Parathyroid adenoma (tissue), 2 donors: ENCODE measurements at regions not wholly inside any gene's neighbourhood (a gene's known extent, or its start where the extent isn't known, plus 50 kb on each side); places are given as distances from the start of the nearest gene placed in this dataset.
"Not testable (repeated sequence)": the region's sequence is repeated elsewhere in the genome, so short reads cannot be mapped to it uniquely, and the experiment has no call there.

Source experiments
- H2AFZ ChIP-seq: fragments of 300-600 bp; sonication (generic); one replicate; pipeline ENCODE4 v1.7.0; 2017; ENCODE audit warnings: antibody characterized with exemption, mild to moderate bottlenecking
- H3K27ac ChIP-seq: fragments of 300-600 bp; sonication (generic); one replicate; pipeline ENCODE4 v1.7.0; 2017
- H3K27me3 ChIP-seq: fragments of 300-600 bp; sonication (generic); one replicate; pipeline ENCODE4 v1.7.0; 2017; ENCODE audit warnings: low read length; ENCODE audit not compliant: control insufficient read depth, insufficient read depth
- H3K36me3 ChIP-seq: fragments of 300-600 bp; sonication (generic); one replicate; pipeline ENCODE4 v1.7.0; 2017; ENCODE audit warnings: low read length; ENCODE audit not compliant: control insufficient read depth, insufficient read depth
- H3K4me1 ChIP-seq: fragments of 300-600 bp; sonication (generic); one replicate; pipeline ENCODE4 v1.7.0; 2017; ENCODE audit warnings: control low read depth
- H3K4me2 ChIP-seq: fragments of 300-600 bp; sonication (generic); one replicate; pipeline ENCODE4 v1.7.0; 2017; ENCODE audit warnings: low read length
- H3K4me3 ChIP-seq: fragments of 300-600 bp; sonication (generic); one replicate; pipeline ENCODE4 v1.7.0; 2017; ENCODE audit warnings: low read depth, low read length
- H3K79me2 ChIP-seq: fragments of 300-600 bp; sonication (generic); one replicate; pipeline ENCODE4 v1.7.0; 2017; ENCODE audit warnings: control low read depth
- H3K9ac ChIP-seq: fragments of 300-600 bp; sonication (generic); one replicate; pipeline ENCODE4 v1.7.0; 2017; ENCODE audit warnings: mild to moderate bottlenecking
- H3K9me3 ChIP-seq: fragments of 300-600 bp; sonication (generic); one replicate; pipeline ENCODE4 v1.7.0; 2017; ENCODE audit warnings: low read length; ENCODE audit not compliant: control insufficient read depth
- TF ChIP-seq, protein P1 (sequence below): fragments of 300-600 bp; sonication (generic); IDR thresholded peaks from one replicate; pipeline ENCODE4 v1.7.0; 2017; ENCODE audit warnings: antibody characterized with exemption, mild to moderate bottlenecking
- donor health status: primary hyperparathyroidism.

DNA sequence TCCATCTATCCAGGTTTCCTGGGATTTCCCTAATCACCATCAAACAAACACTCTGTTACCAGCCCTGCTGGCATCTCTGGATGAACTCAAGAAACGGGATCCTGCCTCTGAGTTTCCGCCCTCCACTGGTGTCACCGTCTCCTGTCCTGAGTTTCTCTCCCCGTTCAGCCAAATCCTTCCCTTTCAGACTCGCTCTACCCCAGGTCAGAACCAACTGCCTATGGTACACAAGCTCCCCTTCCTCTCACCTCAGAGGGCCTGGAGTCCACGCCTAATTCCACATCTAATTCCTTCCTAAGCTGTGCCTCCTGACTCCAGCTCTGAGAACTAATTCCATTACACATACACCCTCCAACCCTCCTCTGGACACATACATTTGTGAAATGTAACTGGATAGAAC is 96.1 kb downstream of the SHANK2 start:
- no peaks in the 10 kb centered on the region for H3K9me3 ChIP-seq

DNA sequence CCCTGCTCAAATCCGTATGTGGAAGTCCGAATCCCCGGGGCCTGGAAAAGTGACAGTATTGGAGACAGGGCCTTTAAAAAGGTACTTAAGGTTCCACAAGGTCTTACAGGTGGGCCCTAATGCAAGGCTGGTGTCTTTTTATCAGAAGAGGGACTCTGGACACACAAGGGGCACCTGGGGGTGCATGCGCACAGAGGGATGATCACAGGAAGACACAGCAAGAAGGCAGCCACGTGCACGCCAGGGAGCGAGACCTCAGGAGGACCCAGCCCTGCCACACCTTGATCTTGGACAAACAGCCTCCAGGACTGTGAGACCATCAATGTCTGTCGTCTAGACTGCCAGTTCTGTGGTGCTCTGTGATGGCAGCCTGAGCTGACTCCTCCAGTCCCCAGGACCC is 96.5 kb downstream of the SHANK2 start:
- H3K4me1 ChIP-seq = no peaks in the 10 kb centered on the region
- no peaks in the 10 kb centered on the region for H3K36me3 ChIP-seq
- no peak overlapping the region for H3K4me2 ChIP-seq
- no peaks in the 10 kb centered on the region for H3K9me3 ChIP-seq
- H3K27me3 ChIP-seq = no peaks in the 10 kb centered on the region
- no peak overlapping the region for H2AFZ ChIP-seq
- H3K4me3 ChIP-seq = no peak overlapping the region
- no peaks in the 10 kb centered on the region for H3K79me2 ChIP-seq
- no peak overlapping the region for H3K9ac ChIP-seq
- H3K27ac ChIP-seq = no peak overlapping the region
- TF ChIP-seq, protein P1, sequence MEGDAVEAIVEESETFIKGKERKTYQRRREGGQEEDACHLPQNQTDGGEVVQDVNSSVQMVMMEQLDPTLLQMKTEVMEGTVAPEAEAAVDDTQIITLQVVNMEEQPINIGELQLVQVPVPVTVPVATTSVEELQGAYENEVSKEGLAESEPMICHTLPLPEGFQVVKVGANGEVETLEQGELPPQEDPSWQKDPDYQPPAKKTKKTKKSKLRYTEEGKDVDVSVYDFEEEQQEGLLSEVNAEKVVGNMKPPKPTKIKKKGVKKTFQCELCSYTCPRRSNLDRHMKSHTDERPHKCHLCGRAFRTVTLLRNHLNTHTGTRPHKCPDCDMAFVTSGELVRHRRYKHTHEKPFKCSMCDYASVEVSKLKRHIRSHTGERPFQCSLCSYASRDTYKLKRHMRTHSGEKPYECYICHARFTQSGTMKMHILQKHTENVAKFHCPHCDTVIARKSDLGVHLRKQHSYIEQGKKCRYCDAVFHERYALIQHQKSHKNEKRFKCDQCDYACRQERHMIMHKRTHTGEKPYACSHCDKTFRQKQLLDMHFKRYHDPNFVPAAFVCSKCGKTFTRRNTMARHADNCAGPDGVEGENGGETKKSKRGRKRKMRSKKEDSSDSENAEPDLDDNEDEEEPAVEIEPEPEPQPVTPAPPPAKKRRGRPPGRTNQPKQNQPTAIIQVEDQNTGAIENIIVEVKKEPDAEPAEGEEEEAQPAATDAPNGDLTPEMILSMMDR = no peak

More for the DNA sequence above, 96.1 kb downstream of the SHANK2 start:
- H3K4me3 ChIP-seq = no peak overlapping the region
- no peak overlapping the region for H3K27ac ChIP-seq
- TF ChIP-seq, protein P1 = no peak
- H3K9ac ChIP-seq = no peak overlapping the region
- no peaks in the 10 kb centered on the region for H3K36me3 ChIP-seq
- H2AFZ ChIP-seq = no peak overlapping the region
- no peak overlapping the region for H3K4me2 ChIP-seq
- H3K4me1 ChIP-seq = no peaks in the 10 kb centered on the region
- no peaks in the 10 kb centered on the region for H3K27me3 ChIP-seq
- no peaks in the 10 kb centered on the region for H3K79me2 ChIP-seq

DNA sequence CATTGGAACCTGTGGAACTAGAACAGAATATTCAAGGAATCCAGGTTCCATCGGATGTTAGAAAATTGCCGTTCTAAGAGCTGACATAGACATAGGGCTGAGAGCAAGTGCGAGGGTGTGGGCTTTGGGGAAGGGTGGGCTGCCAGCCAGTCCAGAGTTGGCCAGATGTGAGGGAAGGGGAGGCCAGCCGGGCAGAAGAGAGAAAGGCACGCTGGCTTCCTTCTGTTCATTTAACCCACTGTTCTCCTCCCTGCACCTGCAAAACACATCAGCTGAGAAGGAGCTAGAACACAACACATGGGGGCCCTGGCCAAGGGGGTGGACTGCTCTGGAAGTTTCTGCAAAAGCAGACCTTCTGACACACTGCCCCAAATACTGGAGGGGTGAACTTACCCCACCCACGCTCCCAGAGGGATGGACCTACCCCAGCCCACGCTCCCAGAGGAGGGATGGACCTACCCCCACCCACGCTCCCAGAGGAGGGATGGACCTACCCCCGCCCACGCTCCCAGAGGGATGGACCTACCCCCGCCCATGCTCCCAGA is 98.0 kb downstream of the SHANK2 start:
- no peaks in the 10 kb centered on the region for H3K9me3 ChIP-seq
- no peaks in the 10 kb centered on the region for H3K79me2 ChIP-seq
- no peak overlapping the region for H2AFZ ChIP-seq
- H3K4me1 ChIP-seq = no peaks in the 10 kb centered on the region
- H3K4me3 ChIP-seq = no peak overlapping the region
- H3K9ac ChIP-seq = no peak overlapping the region
- H3K27me3 ChIP-seq = no peaks in the 10 kb centered on the region
- no peaks in the 10 kb centered on the region for H3K36me3 ChIP-seq
- H3K4me2 ChIP-seq = no peak overlapping the region
- TF ChIP-seq, protein P1 = no peak
- H3K27ac ChIP-seq = no peak overlapping the region

DNA sequence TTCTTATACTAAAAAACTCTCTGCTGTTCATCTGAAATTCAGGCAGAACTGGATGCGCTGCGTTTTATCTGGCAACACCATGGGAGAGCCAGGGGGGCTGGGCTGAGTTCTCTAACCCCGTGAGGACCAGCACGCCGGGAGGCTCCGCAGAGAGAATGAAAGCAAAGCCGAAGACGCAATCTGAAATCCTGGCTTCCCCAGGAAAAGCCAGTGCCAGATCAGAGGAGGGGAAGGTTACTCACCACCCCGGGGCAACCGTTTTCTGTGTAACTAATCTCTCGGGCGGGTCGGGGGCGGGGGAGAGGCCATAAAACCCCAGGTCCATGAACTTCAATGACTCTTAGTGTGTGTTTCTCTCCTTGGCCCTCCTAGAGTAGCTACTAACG is 99.4 kb downstream of the SHANK2 start:
- TF ChIP-seq, protein P1 = no peak
- no peaks in the 10 kb centered on the region for H3K27me3 ChIP-seq
- H3K79me2 ChIP-seq = no peaks in the 10 kb centered on the region
- H3K27ac ChIP-seq = no peak overlapping the region
- no peak overlapping the region for H3K4me3 ChIP-seq
- no peaks in the 10 kb centered on the region for H3K4me1 ChIP-seq
- no peak overlapping the region for H3K9ac ChIP-seq
- H3K36me3 ChIP-seq = no peaks in the 10 kb centered on the region
- H2AFZ ChIP-seq = no peak overlapping the region
- no peaks in the 10 kb centered on the region for H3K9me3 ChIP-seq
- no peak overlapping the region for H3K4me2 ChIP-seq

DNA sequence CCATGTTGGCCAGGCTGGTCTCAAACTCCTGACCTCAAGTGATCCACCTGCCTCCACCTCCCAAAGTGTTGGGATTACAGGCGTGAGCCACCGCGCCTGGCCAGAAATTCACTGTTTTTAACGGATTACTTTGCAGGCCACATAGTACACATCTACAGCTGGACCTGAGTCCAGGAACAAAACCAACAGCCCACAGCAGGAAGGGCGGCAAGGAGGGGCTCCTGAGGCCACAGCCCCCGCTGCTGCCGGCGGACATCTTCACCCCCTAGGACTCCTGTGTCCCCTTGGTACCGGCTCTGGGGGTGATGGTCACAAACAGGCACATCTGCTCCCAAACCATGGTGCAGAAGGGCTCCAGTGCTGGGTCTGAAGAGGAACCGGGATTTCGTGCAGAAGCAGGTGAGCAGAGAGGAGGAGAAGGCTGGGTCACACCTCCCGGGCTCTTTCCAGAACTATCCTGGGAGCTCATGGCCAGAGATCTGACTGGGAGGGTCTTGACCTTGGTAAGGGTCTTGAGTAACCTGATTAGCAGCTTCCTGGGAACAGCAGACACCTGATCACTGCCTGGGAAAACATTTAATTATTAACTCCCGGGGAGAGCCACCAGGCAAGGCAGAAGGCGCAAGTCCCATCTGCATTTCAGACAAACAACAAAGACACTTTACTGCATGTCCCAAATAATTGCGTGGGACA is 99.9 kb downstream of the SHANK2 start:
- H3K4me3 ChIP-seq, H3K4me2 ChIP-seq, H3K27me3 ChIP-seq, H3K27ac ChIP-seq, H3K79me2 ChIP-seq, H3K9ac ChIP-seq, H3K9me3 ChIP-seq, H3K36me3 ChIP-seq, H2AFZ ChIP-seq, H3K4me1 ChIP-seq: not testable (repeated sequence)
